G401.6 (cell line): ENCODE measurements at regions not wholly inside any gene's neighbourhood (a gene's known extent, or its start where the extent isn't known, plus 50 kb on each side); places are given as distances from the start of the nearest gene placed in this dataset.
"Not testable (repeated sequence)": the region's sequence is repeated elsewhere in the genome, so short reads cannot be mapped to it uniquely, and the experiment has no call there.

Source experiments
- FAIRE-seq: peaks from 2 replicates; lab custom pipeline; 2012; peaks lifted over from hg19 to GRCh38; lab: Jason Lieb, UNC

DNA sequence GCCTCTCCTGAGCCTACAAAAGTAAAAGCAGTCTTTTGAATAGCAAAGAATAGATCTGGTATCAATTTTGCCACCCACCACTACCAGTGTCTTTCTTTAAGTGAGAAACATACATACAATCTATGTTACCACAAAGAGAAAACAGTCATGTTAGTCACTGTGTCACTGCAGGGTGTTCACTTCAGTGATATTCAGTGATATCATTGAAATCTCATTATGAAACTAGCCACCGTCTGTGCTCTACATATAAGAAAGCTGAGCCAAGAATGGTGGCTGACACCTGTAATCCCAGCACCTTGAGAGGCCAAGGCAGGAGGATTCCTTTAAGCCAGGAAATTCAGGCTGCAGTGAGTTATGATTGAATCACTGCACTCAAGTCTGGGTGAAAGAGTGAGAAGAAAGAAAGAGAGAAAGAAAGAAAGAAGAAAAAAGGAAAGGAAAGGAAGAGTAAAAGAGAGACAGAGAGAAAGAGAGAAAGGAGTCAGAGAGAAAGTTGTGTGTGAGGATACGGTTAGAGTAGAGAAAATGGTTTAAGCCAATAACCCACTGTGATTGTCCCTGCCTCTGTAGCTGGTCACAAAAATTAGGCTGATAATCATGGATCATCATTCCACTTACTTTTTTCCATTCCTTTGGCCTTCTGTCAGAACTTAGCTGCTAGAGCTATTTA is 847.1 kb downstream of the FAM181B start:
- FAIRE-seq = no peak

DNA sequence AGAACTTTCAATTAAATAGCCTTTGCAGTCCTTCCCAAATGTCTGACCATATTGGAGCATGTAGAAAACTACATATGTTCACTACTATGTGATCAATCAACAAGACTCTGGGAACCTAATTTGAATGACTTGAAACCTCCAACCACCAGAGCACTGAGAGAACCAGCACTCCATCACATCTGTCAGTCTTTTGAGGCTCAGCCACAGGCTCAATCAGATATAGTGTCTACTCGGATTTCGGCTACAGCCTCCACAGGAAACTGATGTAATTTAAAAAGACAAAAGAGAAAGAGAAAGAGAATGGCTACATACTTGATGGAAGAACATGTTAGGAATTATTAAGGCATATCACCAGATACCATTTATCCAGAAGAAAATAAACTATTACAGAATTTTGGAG is 859.0 kb downstream of the FAM181B start:
- FAIRE-seq = no peak

DNA sequence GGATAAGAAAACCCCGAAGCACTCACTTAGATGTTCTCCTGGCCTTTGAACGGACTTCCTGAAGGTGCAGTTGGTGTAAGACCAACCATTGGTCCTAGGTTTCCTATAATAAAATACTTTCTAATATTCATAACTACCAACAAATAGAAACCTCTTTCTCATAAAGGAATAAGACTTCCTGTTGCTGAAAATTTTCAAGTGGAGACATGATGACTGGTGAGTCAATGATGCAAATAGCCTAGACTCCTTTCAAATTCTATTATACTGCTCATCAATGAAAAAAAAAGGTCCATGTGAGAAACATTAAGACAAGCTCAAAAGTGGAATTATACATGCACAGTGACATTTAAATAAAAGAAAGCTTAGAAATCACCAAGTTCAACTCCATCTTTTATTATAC is 862.8 kb downstream of the FAM181B start:
- no peak for FAIRE-seq

DNA sequence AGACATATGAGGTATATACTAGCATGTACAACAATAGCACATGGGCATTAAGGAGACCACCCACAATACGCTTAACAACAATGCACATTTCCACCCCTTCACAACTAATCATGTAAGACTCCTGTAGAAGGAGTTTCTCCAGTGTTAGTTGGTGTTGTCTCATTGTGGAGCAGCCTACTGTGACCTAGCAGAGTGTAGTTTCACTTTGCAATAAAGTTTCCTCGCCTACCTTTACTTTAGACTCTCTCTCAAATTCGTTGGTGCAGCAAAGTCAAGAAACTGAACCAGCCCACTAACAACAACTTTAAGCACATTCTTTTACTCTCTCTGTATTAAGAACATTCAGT is 863.6 kb downstream of the FAM181B start:
- no peak for FAIRE-seq

DNA sequence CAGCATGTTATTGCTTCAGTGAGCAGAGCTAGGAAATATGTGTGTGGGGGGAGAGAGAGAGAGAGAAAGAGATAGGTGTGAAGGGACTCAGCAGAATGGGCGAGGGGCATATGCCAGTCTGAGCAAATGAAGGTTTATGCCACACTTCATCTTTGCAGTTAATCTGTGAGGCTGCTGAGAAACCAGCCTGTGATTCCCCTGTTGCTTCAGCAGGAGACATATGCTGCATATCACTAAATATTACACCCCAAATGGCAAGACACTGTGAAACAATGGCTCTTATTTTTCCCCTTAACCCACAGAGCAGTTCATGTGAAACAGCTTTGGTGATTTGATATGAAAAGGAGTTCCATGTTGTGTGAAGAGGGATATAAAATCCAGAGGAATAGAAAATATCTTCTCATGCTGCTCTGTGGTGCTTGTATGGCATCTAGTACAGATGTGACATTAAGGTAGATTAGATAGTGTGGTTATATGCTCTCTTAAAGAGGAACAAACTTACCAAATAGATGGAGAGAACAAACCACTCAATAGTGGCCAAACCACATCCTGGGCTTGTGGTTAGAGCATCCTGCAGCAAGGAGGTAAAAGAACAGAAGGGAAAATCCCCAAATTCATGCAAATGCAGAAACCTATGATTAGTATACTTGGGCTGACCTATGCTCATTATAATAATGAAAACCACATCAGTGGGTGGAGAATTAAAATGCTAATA is 864.2 kb downstream of the FAM181B start:
- FAIRE-seq = no peak

DNA sequence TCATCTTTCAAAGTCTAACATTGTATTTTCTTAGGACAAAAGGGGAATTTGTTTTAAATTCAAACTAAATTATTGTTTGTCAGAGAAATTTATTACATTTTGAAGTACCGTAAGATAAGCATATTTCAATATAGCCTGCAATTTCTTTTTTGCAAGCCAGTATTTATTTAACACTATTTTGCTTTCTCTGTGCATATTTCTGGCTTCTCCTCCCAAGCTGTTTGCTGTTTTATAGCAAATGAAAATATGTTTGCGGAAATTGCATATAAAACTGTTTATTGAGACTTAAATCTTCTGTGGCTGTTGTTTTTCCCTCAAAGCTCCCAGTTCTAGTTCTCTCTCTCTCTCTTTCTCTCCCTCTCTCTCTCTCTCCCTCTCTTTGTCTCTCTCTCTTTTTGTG is 866.8 kb downstream of the FAM181B start:
- no peak for FAIRE-seq

DNA sequence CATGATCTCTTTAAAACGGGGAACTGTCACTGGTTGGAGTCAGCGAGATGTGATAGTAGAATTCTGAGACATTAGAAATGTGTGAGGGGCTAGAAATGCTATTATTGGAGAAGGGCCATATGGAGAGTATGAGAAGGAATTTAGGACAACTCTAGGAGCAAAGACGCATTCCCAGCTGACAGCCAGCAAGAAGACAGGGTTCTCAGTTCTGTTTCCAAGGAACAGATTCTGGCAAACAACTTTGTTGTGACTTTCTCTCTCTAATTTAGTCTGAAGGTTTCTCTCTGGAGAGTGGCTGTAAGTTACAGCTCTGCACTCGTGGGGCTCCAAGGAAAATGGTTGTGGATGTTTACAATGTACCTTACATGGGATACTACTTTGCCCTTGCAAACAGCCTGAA is 876.3 kb downstream of the FAM181B start:
- no peak for FAIRE-seq

DNA sequence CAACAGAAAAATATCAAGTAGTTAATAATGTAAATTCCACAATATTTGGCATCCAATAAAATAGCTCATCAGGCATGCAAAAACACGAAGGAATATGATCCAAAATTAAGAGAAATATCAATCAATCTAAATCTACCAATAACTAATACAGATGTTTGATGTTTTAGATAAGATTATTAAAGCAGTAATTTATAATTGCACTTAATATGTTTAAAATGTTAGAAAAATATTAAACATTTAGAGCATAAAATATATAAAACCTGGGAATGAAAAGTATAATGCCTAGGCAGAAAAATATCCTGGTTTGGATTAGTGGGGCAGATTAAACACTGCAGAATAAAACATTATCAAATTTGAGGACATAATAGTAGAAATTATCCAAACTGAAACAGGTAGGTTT is 879.9 kb downstream of the FAM181B start:
- FAIRE-seq = no peak

DNA sequence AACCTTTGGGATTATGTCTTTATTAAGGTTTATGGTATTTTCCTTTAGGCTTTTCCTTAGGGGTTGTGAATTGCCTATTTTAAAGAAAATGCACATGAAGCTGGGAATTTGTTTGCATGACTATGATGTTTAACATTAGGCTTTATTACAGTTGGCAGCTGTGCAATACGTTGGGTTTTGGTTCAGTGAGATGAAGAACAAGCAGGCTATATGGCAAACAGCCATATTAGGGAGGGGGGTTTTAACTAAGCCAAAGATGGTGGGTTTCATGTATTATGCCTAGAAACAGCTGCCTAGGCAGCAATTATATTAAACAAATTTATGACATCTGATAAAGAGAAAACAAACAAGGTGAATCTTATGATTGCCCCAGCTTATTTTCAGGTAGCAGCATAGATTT is 880.8 kb downstream of the FAM181B start:
- no peak for FAIRE-seq

DNA sequence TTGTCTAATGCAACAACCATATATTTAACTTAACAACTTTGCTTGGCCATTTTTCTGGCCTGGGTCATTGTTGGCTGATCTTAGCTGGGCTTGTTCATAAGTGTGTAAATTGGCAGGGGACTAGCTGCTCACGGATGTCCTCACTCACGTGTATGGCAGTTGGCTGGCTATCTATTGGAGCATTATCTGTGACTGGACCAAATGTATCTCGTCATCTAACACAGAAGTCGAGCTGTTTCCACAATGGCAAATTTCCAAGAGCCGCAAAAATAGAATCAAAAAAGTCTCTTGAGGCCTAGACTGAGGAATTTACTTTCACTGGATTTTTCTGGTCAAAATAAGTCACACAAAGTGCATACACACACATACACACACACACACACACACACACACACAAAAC is 893.3 kb downstream of the FAM181B start:
- FAIRE-seq = no peak

DNA sequence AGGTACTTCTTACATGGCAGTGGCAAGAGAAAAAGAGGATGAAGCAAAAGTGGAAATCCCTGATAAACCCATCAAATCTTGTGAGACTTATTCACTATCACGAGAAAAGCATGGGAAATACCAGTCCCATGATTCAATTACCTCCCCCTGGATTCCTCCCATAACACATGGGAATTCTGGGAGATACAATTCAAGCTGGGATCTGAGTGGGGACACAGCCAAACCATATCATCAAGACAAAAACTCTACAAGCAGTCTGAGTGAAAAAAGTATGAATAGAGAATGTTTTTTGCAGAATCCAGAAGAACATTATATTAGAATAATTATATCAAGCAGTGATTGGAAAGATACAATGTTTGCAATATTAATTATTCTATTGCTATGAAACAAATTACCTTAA is 893.7 kb downstream of the FAM181B start:
- FAIRE-seq = no peak

DNA sequence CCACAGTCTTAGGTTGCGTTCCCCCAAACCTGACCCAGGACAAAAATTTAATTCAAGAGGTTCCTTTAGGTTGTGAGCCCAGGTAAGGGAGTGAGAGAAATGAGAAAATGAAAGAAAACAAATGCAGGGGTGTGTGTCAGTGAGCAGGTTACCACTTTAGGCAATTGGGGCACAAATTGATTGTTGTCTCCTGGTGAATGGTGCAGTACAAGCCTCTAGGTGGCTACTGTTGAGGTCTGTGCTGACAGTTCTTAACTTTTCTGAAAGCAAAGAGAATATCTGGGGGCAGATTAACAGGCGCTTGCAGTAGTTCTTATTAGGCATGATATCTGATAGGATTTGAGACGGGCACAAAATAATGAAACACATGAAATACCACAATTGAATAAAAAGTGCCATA is 894.6 kb downstream of the FAM181B start:
- FAIRE-seq = no peak

DNA sequence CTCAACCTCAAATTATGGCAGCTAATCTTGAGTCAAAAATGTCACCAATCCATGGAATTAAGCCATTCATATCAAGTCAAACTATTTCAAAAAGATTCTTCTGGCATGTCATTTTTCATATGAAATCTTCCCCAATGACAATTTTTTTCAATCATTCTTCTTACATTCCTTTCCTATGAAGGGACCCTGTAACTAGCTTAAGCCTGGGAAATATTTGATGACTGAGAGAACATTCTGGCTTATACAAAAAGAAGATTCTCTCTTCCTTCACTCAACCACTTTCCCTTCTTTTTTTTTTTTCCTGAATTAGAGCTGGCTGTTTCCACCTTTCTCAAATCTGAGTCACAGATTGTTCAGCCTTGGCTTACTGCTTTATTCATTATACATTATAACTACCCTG is 903.7 kb downstream of the FAM181B start:
- no peak for FAIRE-seq

DNA sequence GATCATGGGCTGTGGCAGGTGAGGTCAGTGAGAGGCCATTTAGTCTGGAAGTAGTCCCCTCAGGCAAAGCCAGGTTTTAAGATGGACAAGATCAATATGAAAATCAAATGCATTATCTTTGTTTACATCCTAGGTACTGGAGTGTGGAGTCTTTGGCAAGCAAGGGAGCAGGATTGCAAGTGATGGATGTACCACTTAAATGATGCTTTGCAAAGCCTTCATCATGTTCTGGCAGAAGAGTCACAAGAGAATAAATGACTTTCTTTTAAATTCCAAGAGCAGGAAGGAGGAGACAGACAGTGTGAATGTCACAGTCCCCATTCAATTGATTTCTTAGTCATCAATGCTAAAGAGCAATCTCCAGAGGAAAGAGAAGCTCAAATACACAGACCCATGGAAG is 908.3 kb downstream of the FAM181B start:
- FAIRE-seq = no peak

DNA sequence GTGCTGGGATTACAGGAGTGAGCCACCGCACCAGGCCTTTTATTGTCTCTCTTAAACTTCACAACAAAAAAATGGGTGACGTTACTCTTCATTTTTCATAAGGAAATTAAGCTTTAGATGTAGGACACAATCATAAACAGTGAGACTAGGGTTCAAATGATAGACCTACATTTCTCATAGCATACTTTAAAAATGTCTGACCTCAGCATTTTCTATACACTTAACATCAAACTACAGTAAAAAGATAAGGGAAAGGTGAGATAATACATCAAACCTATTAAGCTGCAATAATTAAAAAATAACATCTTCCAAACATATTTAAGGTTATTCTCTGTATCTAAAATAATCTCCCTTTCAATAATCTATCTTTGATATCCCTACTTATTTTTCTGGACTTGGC is 914.2 kb downstream of the FAM181B start:
- no peak for FAIRE-seq

DNA sequence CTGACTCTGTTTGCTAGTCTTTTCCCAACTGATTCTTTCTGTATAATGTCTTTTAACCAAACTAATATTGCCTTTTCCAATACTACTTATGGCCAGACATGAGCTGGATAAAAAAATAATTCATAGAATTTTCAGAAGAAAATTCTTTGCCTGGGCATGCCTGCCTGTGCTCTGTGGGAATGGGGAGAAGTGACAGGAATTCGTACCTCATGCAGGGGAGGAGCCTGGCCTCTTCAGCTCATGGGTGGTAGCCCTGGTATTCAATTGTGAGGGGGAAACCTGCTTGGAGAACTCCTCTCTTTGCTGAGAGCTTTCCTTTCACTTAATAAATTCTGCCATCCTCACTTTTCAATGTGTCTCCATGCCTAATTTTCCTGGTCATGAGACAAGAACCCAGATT is 928.8 kb downstream of the FAM181B start:
- no peak for FAIRE-seq

DNA sequence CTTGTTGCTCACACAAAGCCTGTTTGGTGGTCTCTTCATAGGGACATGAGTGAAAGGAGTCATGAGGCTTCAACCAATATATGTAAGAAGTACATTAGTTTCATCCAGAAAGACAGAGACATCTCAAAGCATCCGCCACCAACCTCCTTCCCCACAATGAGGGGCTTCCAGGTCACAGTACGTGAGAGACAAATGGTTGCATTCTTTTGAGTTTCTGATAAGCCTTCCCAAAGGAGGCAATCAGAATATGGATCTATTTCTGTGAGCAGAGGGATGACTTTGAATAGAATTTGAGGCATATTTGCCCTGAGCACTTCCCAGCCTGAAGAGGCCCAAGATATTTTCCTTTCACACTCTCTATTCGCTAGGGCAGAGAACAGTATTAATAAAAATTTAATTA is 931.1 kb downstream of the FAM181B start:
- FAIRE-seq = no peak

DNA sequence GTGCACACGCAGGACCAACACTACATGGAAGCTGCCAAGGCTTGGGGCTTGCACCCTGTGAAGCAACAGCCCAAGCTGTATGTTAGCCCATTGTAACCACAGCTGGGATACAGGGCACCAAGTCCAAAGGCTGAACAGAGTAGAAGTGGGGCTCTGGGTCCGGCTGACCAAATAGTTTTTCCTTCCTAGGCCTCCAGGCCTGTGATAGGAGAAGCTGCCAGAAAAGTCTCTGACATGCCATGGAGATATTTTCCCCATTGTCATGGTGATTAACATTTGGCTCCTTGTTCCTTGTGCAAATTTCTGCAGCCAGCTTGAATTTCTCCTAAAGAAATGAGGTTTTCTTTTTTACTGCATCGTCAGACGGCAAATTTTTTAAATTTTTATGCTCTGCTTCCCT is 941.2 kb downstream of the FAM181B start:
- FAIRE-seq = no peak

DNA sequence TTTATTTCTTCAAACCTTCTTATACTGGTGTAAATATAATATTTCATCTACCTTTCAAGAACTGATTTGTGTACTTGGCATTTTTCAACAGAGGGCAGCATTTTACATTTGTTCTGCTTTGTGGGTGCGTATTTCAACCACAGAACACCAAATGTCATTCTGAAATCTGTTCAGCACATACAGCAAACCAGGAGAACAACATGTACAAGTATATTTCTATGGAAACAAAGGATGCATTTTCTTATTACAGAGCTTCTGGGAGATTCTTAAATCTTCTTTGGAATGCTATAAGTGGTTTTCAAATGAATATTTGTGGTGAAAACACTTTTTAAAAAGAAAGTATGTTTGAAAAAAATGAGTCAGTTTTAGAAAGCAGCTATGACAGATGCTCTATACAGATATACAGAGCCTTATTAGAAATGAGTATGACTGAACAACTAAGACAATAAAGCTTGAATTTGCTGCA is 946.0 kb downstream of the FAM181B start:
- FAIRE-seq = no peak

DNA sequence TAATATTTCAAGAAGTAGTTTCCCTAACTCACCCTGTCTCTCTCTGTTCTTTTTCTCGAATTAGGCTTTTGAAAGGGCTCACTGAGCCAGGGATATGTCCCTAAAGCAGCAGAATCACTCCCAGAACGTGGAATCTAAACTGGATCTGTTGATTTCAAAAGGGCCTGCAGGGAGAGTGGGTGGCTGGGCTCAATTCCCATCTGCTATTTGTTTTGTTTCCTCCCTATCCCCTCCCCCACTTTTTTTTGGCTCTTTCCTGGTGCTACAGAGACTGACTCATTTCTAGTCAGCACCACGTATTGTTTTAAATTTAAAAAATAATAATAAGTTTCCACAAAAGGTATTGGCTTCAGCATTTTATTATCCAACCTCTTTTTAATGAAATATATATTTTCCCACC is 961.5 kb downstream of the FAM181B start:
- FAIRE-seq = no peak

DNA sequence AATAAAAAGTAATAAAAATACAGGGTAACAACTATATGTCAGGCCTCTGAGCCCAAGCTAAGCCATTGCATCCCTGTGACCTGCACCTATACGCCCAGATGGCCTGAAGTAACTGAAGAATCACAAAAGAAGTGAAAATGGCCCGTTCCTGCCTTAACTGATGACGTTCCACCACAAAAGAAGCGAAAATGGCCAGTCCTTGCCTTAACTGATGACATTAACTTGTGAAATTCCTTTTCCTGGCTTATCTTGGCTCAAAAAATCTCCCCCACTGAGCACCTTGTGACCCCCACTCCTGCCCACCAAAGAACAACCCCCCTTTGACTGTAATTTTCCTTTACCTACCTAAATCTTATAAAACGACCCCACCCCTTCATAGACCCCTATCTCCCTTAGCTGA is 963.8 kb downstream of the FAM181B start:
- not testable (repeated sequence) for FAIRE-seq

DNA sequence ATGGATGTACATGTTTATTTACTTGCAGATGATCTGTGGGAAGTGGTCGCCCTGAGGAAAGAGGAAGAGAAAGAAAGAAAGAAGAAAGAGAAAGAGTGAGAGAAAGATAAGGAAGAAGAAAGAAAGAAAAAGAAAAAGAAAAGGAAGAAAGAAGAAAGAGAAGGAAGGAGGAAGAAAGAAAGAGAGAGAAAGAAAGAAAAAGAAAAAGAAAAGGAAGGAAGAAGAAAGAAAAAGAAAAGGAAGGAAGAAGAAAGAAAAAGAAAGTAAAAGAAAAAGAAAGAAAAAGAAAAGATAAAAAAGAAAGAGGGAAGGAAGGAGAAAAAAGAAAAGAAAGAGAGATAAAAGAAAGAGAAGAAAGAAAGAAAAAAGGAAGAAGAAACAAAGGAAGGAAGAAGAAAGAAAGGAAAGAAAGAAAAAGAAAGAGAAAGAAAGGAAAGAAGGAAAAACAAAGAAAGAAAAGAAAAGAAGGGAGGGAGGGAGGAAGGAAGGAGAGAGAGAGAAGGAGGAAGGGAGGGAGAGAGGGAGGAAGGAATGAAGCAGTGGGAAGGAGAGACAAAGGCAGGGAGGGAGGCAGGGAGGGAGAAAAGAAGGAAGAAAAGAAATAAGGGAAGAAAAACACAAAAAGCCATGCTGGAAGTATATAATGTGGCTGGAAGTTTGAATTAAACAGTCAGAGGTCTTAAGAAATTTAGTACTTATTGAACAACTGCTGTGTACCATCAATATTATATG is 976.6 kb downstream of the FAM181B start:
- FAIRE-seq = no peak

DNA sequence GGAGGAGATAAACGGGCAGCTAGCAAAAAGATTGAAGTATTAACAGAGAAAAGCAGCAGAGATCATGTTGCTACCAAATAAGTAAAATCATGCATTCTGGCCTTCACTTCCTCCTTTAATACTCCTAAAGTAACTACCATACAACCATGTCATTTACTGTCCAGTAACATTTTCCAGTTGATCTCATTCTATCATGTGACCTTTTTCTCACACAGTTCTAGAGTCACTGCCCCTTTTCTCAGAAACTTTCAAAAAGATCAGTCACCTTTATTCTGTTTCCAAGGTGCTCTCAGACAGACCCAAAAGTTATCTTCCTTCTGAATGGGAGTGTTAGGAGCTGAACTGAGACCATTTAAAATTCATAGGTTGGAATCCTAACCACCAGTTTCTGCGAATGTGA is 984.4 kb downstream of the FAM181B start:
- no peak for FAIRE-seq
